IPS-NIHi7 (cell line): ENCODE measurements at regions not wholly inside any gene's neighbourhood (a gene's known extent, or its start where the extent isn't known, plus 50 kb on each side); places are given as distances from the start of the nearest gene placed in this dataset.

ENCODE experiments used
- DNase-seq: peaks from one replicate; pipeline ENCODE4 v3.0.0; 2012; ENCODE audit warnings: mixed read lengths; ENCODE audit errors: extremely low spot score

GRCh38 chr9:89554307-89555035, 50.3 kb upstream of the GADD45G start:
- DNase-seq = no peak

DNA sequence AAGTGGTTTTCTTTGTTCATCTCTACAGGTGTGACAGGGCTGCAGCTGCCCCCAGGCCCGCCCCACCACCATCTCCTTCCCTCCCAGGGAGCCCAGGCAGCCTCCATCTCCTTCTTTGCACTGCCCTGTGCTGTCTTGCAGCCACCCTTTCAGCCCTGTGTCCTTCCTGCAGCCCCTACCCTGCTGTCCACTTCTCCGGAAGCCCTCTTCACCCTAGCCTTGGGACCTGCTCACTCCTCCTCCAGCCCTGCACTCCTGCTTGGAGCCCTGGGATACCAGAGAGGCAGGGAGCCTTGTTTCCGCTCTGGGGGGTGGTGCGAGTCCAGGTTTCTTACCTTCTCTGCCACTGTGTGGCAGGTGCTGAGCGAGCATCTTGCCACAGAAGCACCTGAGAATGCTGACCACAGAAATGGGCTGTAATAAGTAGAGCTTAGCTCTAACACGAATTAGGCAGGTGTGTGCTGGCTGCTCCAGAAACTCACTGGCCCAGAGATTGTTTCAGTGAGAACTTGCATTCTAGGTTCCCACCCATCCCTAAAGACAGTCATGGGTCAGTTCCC, 51.3 kb upstream of the GADD45G start:
- DNase-seq = no peak

GRCh38 chr9:89550346-89550927, 52.5 kb upstream of the SEMA4D start:
- no peak for DNase-seq

DNA sequence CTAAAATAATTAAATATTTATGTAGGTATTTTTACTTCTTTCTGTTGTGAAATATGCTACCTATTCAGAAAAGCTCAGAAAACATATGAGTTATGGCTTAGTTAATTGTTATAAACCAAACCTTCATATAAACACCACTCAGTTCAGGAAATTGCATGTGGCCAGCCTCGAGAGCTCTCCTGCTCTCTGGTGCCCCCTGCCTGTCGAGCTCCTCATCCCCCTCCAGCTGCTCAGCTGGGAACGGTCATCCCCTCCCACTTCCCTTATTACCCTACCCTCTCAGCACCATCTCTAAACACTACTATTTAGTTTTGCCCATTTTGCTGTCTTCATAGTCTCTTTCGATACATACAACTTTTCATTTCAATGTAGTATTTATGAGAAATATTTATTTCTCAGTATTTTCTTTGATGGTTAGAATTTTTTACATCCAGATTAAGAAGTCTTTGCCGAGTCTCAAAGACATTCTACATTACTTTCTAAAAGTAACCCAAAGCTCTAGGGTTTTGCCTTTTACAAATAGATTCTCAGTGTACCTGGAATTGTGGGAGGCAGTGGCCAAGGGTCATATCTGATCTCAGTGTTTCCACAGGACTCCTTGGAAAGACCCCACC, 51.2 kb upstream of the SEMA4D start:
- DNase-seq = peak; percentile 93

GRCh38 chr9:89548071-89548638, 50.2 kb upstream of the SEMA4D start:
- no peak for DNase-seq
